ENCODE measurements at regions not wholly inside any gene's neighbourhood (a gene's known extent, or its start where the extent isn't known, plus 50 kb on each side); places are given as distances from the start of the nearest gene placed in this dataset.

GRCh38 chr13:111424134-111424533 lies 103.7 kb downstream of the TEX29 start:
- TF ChIP-seq, protein P1, sequence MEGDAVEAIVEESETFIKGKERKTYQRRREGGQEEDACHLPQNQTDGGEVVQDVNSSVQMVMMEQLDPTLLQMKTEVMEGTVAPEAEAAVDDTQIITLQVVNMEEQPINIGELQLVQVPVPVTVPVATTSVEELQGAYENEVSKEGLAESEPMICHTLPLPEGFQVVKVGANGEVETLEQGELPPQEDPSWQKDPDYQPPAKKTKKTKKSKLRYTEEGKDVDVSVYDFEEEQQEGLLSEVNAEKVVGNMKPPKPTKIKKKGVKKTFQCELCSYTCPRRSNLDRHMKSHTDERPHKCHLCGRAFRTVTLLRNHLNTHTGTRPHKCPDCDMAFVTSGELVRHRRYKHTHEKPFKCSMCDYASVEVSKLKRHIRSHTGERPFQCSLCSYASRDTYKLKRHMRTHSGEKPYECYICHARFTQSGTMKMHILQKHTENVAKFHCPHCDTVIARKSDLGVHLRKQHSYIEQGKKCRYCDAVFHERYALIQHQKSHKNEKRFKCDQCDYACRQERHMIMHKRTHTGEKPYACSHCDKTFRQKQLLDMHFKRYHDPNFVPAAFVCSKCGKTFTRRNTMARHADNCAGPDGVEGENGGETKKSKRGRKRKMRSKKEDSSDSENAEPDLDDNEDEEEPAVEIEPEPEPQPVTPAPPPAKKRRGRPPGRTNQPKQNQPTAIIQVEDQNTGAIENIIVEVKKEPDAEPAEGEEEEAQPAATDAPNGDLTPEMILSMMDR (IDR thresholded peaks at IDR 0.05; ENCODE audit: low read length): no peak
- TF ChIP-seq EZH2 (optimal IDR thresholded peaks at IDR 0.05; ENCODE audit: low read depth, low read length): no peak
- no peak for TF ChIP-seq EZH2phosphoT487 (IDR thresholded peaks at IDR 0.05; ENCODE audit: low read length)
